Astrocyte of the spinal cord (primary cell): ENCODE measurements at regions not wholly inside any gene's neighbourhood (a gene's known extent, or its start where the extent isn't known, plus 50 kb on each side); places are given as distances from the start of the nearest gene placed in this dataset.

Source experiments
- DNase-seq: peaks from one replicate; pipeline ENCODE4 v3.0.0; 2011; ENCODE audit warnings: low read depth, low spot score
- H3K4me3 ChIP-seq: 2 replicates; pipeline ENCODE4 v1.5.1; 2011; ENCODE audit warnings: low read depth, mild to moderate bottlenecking, low read length, moderate library complexity
- in situ Hi-C: cut with HindIII; loops from 2 replicates; pipeline ENCODE4 v1.10.0; 2017; ENCODE audit warnings: low sequenced_read_pairs
- TF ChIP-seq, protein P1 (sequence below): IDR thresholded peaks from 2 replicates; pipeline ENCODE4 v1.5.1; 2012; ENCODE audit warnings: low read depth, mild to moderate bottlenecking, low read length, inconsistent platforms

DNA sequence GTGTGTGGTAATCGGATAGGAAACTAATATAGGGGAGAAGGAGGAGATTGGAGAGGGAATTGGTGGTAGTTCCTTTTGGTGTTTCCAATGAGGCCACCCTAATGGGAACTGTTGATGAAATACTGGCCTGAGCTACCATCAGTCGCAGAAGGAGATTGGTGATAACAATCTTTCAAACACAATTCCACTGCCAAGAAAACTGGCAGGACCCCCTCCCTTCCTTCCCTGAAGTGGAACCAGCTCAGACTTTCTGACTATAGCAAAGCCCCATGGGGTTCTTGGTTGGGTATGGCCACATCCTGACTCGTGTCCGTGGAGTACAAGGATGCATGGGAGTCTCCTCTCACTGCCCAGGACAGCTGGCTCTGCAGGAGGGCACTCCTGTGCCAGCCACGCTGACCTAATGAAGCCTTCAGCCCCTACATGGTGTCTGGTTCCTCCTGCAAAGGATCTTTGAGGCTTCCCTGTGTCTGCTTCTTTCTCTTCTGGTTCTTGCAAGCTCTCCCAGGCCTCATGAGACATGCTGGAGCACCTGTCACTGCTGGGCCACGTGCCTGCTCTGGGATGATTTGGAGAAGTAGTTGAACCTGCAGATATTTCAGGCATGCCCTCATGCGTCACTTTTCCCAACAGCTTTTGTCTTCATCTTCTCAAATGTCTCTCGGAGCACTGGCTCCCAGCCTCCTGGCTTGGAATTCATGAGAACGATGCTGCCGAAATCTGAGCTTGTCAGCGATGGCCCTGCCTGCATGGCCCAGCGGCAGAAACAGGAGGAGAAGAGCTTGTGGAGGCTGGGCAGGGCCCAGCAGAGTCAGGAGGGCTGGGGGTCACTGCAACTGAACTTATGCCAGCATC lies 90.0 kb upstream of the ADPGK start:
- in situ Hi-C loops, result no loop called here

DNA sequence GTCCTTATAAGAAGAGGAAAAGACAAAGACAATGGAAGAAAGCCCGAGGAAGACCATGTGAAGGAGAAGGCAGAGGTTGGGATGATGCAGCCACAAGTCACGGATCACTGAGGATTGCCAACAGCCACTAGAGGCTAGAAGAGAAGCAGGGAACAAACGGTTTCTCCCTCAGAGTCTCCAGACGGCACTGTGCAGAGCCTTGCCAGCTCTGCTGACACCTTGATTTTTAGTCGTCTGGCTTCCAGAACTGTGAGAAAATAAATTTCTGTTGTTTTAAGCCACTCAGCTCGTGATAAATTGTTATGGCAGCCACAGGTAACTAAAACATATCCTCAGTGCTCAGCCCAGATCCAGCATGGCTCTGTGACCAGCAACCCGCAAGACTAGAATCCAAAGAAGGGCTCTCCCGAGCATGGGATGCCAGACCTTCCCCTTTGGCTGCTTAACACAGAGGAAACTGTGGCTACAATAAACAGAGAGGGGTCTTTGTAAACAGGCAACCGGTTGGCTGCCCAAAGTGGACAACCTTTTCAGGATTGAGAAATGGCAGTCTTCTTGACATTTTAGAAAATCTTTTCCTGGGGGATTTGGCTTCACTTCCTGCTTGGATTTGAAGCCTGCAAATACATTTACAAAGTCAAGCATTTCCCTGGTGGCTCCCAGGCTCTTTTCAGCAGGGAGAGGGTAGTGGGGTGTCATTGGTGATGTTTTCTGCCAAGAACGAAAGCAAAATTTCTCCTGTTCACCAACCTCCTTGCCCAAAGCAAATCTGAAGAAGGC lies 88.7 kb upstream of the ADPGK start:
- in situ Hi-C loops, result no loop called here
- TF ChIP-seq, protein P1, sequence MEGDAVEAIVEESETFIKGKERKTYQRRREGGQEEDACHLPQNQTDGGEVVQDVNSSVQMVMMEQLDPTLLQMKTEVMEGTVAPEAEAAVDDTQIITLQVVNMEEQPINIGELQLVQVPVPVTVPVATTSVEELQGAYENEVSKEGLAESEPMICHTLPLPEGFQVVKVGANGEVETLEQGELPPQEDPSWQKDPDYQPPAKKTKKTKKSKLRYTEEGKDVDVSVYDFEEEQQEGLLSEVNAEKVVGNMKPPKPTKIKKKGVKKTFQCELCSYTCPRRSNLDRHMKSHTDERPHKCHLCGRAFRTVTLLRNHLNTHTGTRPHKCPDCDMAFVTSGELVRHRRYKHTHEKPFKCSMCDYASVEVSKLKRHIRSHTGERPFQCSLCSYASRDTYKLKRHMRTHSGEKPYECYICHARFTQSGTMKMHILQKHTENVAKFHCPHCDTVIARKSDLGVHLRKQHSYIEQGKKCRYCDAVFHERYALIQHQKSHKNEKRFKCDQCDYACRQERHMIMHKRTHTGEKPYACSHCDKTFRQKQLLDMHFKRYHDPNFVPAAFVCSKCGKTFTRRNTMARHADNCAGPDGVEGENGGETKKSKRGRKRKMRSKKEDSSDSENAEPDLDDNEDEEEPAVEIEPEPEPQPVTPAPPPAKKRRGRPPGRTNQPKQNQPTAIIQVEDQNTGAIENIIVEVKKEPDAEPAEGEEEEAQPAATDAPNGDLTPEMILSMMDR, result no peak
- no peak for DNase-seq
- no peak overlapping the region for H3K4me3 ChIP-seq

More for the DNA sequence above, 90.0 kb upstream of the ADPGK start:
- DNase-seq, result no peak
- H3K4me3 ChIP-seq, result no peak overlapping the region
- TF ChIP-seq, protein P1, result no peak

DNA sequence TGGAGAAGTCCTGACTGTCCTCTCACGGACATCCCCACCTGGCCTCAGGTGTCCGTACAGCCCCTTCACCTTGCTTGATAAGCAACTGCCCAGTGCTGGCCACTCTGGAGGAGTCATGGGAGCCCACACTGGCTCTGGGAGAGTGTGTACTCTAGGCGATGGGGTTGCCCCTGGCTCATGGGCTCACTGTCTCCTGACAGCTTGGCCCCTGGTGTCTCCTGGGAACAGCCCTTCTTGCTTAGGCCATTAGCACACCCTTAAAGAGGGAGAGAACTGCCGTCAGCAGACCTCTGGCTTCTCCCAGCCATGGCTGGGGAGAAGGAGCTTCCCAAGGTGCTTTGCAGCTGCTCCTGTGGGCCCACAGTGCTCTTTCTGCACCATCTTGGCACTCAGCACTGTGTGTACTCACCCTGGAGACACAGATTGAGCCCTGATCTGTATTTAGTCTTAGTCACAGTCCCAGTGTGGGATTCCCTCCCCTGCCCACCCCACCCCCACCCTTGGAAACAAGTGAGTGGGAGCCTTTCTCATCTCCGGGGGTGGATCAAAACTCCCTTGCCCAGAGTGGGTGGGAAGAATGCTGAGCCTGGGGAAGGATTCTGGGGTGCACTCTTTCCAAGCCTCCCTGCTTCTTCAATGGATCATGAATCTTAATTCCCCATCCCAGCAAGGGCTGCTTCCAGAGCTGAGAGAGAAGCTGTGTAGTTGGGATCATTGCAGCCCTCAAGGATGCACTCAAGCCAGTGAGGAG lies 83.5 kb upstream of the ADPGK start:
- H3K4me3 ChIP-seq, result no peak overlapping the region
- no peak for DNase-seq
- TF ChIP-seq, protein P1, result no peak
- in situ Hi-C loops, result no loop called here

DNA sequence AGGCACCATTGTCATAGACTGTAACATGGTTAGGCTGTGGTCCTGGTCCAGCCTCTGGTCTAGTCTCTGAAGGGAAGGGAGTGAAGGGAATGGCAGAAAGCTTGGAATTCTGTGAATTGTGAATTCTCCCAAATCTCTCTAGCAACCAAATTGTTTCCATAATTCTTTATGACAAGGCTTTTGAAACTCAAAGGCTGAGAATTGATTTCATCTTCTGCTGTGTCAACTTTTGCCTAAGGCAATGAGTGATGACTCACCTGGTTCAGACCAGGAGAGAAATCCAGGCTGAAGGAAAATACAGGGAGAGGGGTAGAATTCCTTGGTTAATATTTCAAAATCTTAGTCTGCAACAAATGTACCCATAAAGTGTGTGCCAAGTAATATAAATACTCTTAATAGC lies 82.6 kb upstream of the ADPGK start:
- H3K4me3 ChIP-seq, result no peak overlapping the region
- DNase-seq, result no peak
- TF ChIP-seq, protein P1, result no peak
- in situ Hi-C loops, result no loop called here

DNA sequence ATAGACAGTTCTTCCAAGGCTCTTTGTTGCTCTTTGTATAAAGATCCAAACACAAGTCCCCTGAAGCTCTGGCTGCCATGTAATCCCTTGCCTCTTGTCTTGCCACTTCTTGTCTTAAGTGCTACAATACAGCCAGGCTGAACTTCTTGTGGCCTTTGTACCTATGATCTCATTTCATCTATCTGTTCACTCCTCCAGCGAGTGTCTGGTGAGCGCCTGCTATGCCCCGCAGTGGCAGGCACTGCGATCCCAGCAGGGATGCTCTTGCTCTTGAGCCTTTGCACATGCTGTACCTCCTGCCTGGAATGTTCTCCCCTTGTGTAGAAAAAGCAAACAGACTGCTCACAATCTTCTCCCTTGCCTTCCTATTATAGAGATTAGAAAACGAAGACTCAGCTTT lies 81.9 kb upstream of the ADPGK start:
- peak; percentile 17 for DNase-seq
- no peak overlapping the region for H3K4me3 ChIP-seq
- TF ChIP-seq, protein P1, result no peak
- in situ Hi-C loops, result no loop called here

DNA sequence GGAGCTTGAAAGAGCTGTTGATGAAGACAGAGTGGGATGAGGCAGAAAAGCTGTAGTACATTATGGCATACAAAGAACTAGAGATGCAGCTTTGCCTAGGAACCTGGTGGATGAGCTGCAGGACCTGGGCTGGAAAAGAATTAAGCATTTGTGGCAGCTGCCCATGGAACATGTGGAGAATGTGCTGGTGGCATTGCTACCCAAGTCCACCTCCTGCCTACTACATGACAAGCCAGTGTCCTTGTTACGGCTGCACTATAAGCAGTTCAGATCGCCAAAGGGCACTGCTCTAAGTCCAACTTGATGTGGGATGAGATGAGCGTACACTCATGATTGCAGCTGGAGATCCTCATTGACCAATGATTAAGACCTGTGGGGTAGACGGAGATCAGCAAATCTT lies 81.1 kb upstream of the ADPGK start:
- TF ChIP-seq, protein P1, result no peak
- DNase-seq, result no peak
- H3K4me3 ChIP-seq, result no peak overlapping the region
- in situ Hi-C loops, result no loop called here
